K562 (cell line): ENCODE measurements at regions not wholly inside any gene's neighbourhood (a gene's known extent, or its start where the extent isn't known, plus 50 kb on each side); places are given as distances from the start of the nearest gene placed in this dataset.

ENCODE experiments used
- ATAC-seq: fragments of 200-7000 bp; cut with Tn5 transposase; 3 replicates; pipeline ENCODE4 v1.9.1; 2020; ENCODE audit warnings: moderate library complexity
- BruUV-seq: library from RNA; stranded (reverse); fragments of 400-500 nt; replicated peaks from 2 replicates; lab custom pipeline; 2021; lab: Mats Ljungman, UMichigan
- CTCF ChIA-PET: fragments of 300-600 bp; formaldehyde crosslinking; extraction: SDS; loops from one replicate; lab custom pipeline; 2021; ENCODE audit warnings: low intra/inter-chr PET ratio; lab: Yijun Ruan, JAX
- POLR2A ChIA-PET: fragments of 300-600, 350-650 bp; sonication (Branson Sonifier 250); formaldehyde crosslinking; extraction: SDS; loops from one replicate; lab custom pipeline; 2021; ENCODE audit warnings: antibody characterized with exemption, inconsistent platforms; lab: Yijun Ruan, JAX
- DNase-seq, 4 experiments: peaks; one replicate each; pipeline versions ENCODE4 v3.0.0 to v3.0.0-alpha.2; 2011 to 2018; ENCODE audit warnings: low spot score in 3 of 4, mixed read lengths in 3 of 4; ENCODE audit errors: extremely low read depth in 1 of 4
- FAIRE-seq: peaks from 2 replicates; lab custom pipeline; 2011; peaks lifted over from hg19 to GRCh38; lab: Jason Lieb, UNC
- H2AFZ ChIP-seq: 2 replicates; pipeline ENCODE4 v1.6.0; 2011; ENCODE audit warnings: low read depth, low read length, control low read depth, inconsistent platforms
- H3K27ac ChIP-seq: fragments of 200-600 bp; 3 replicates; pipeline ENCODE4 v1.8.0; 2011; ENCODE audit warnings: low read depth, mild to moderate bottlenecking, control low read depth, inconsistent platforms, low read length, moderate library complexity, mixed read lengths; ENCODE audit errors: extremely low read depth
- H3K27me3 ChIP-seq, 2 experiments: fragments of 300-600 bp in 1 of 2; 2 replicates in 1 of 2; 3 replicates in 1 of 2; pipeline versions ENCODE4 v1.6.0 to v1.8.0; 2011; ENCODE audit warnings: inconsistent platforms in 2 of 2, low read length in 2 of 2, mild to moderate bottlenecking in 1 of 2, mixed read lengths in 1 of 2, moderate library complexity in 1 of 2; ENCODE audit not compliant: control insufficient read depth in 2 of 2, insufficient read depth in 2 of 2
- H3K36me3 ChIP-seq: fragments of 300-600 bp; 3 replicates; pipeline ENCODE4 v1.8.0; 2011; ENCODE audit warnings: mild to moderate bottlenecking, low read length, inconsistent platforms; ENCODE audit not compliant: control insufficient read depth, insufficient read depth
- H3K4me1 ChIP-seq, 2 experiments: fragments of 200-600 bp in 1 of 2; replicated peaks in 1 of 2; 2 replicates in 1 of 2; 3 replicates in 1 of 2; pipeline versions ENCODE4 v1.5.1 to v1.8.0; 2011; ENCODE audit warnings: inconsistent platforms in 2 of 2, low read length in 2 of 2, mild to moderate bottlenecking in 1 of 2, mixed read lengths in 1 of 2, moderate library complexity in 1 of 2; ENCODE audit not compliant: control insufficient read depth in 2 of 2, insufficient read depth in 2 of 2
- H3K4me2 ChIP-seq: 2 replicates; pipeline ENCODE4 v1.6.1; 2011; ENCODE audit warnings: low read length, control low read depth, inconsistent platforms, mixed read lengths; ENCODE audit not compliant: insufficient read depth
- H3K4me3 ChIP-seq: fragments of 200-600 bp; sonication (generic), shearing (Covaris generic); 2 replicates; pipeline ENCODE4 v1.5.1; 2016; ENCODE audit warnings: control low read depth, inconsistent platforms
- H3K79me2 ChIP-seq: fragments of 200-600 bp; 3 replicates; pipeline ENCODE4 v1.8.0; 2011; ENCODE audit warnings: low read length, inconsistent platforms; ENCODE audit not compliant: control insufficient read depth, insufficient read depth
- H3K9ac ChIP-seq, 2 experiments: 2 replicates each; pipeline versions ENCODE4 v1.6.0 to v1.6.1; 2011; ENCODE audit warnings: low read depth in 2 of 2, low read length in 2 of 2, control low read depth in 1 of 2, inconsistent platforms in 1 of 2, mild to moderate bottlenecking in 1 of 2, mixed read lengths in 1 of 2; ENCODE audit not compliant: insufficient read depth in 1 of 2
- H3K9me1 ChIP-seq: one replicate; pipeline ENCODE4 v1.6.0; 2011; ENCODE audit warnings: inconsistent platforms, mild to moderate bottlenecking, low read length, moderate library complexity; ENCODE audit not compliant: control insufficient read depth, insufficient read depth
- H3K9me3 ChIP-seq: replicated peaks from 2 replicates; pipeline ENCODE4 v1.5.1; 2011; ENCODE audit warnings: low read depth, low read length, inconsistent platforms; ENCODE audit not compliant: control insufficient read depth, insufficient read depth
- H4K20me1 ChIP-seq: replicated peaks from 2 replicates; pipeline ENCODE4 v1.6.1; 2011; ENCODE audit warnings: low read length, inconsistent platforms, mixed read lengths; ENCODE audit not compliant: control insufficient read depth, insufficient read depth
- ARID1B ChIP-seq: fragments of 450-650 bp; IDR thresholded peaks from 2 replicates; pipeline ENCODE4 v1.6.1; 2016; ENCODE audit warnings: antibody characterized with exemption, mild to moderate bottlenecking, inconsistent platforms
- HDAC1 ChIP-seq, 2 experiments: fragments of 450-650 bp; IDR thresholded peaks; 2 replicates each; pipeline ENCODE4 v1.6.1; 2016 to 2017; ENCODE audit warnings: inconsistent platforms in 1 of 2, mild to moderate bottlenecking in 1 of 2, moderate library complexity in 1 of 2
- HDAC6 ChIP-seq: IDR thresholded peaks from 2 replicates; pipeline ENCODE4 v1.6.1; 2012; ENCODE audit warnings: low read depth, mild to moderate bottlenecking, control low read depth, inconsistent platforms, low read length, moderate library complexity
- NFXL1 ChIP-seq: fragments of 450-650 bp; formaldehyde crosslinking; IDR thresholded peaks from 2 replicates; pipeline ENCODE4 v1.4.0; 2021; ENCODE audit warnings: mild to moderate bottlenecking
- POLR2H ChIP-seq: IDR thresholded peaks from 2 replicates; pipeline ENCODE4 v1.6.1; 2016; ENCODE audit warnings: missing genetic modification characterization, low read depth, mild to moderate bottlenecking, control low read depth, missing compliant biosample characterization, moderate library complexity
- RBBP5 ChIP-seq: fragments of 200-600 bp; sonication (generic); IDR thresholded peaks from 2 replicates; pipeline ENCODE4 v1.6.1; 2012; ENCODE audit warnings: borderline replicate concordance, mild to moderate bottlenecking, low read length, control low read depth, inconsistent platforms; ENCODE audit not compliant: insufficient read depth, poor library complexity, severe bottlenecking
- TCF15 ChIP-seq: fragments of 250-450 bp; sonication (Bioruptor Pico); IDR thresholded peaks from 2 replicates; pipeline ENCODE4 v1.8.0; 2022; ENCODE audit warnings: moderate library complexity, mild to moderate bottlenecking, inconsistent platforms
- TCF7 ChIP-seq: sonication (generic); IDR thresholded peaks from 2 replicates; pipeline ENCODE4 v1.6.1; 2016; ENCODE audit warnings: antibody characterized with exemption, borderline replicate concordance
- ZBTB26 ChIP-seq: fragments of 450-650 bp; formaldehyde crosslinking; IDR thresholded peaks from 2 replicates; pipeline ENCODE4 v1.4.0; 2022; ENCODE audit warnings: missing genetic modification characterization
- WGBS: fragments of 100-300 bp; shearing (Covaris generic); methylation state at CpG from one replicate; pipeline ENCODE4 v1.1.6; 2016; ENCODE audit warnings: low coverage, mixed read lengths; ENCODE audit not compliant: insufficient coverage; ENCODE audit errors: missing lambda C conversion rate; 5-methylcytosine and 5-hydroxymethylcytosine counted together
- in situ Hi-C: fragments of 300-500 bp; cut with MboI; formaldehyde crosslinking; loops from 4 replicates; pipeline ENCODE4 v1.15.0; 2018; ENCODE audit warnings: inconsistent platforms, mixed read lengths
- intact Hi-C: fragments of 100-400 bp; cut with micrococcal nuclease; formaldehyde crosslinking; loops from 2 replicates; pipeline ENCODE4 v1.14.2; 2022
- TF ChIP-seq, protein P1 (sequence below), 2 experiments: fragments of 450-650 bp; formaldehyde crosslinking in 1 of 2; IDR thresholded peaks; 2 replicates each; pipeline versions ENCODE4 v1.4.0 to v1.6.1; 2014 to 2020; ENCODE audit warnings: mild to moderate bottlenecking in 2 of 2, borderline replicate concordance in 1 of 2, low read depth in 1 of 2
- TF ChIP-seq, protein P2 (sequence below): fragments of 250-450 bp; sonication (Bioruptor Pico); IDR thresholded peaks from 2 replicates; pipeline ENCODE4 v1.8.0; 2021; ENCODE audit warnings: moderate library complexity, mild to moderate bottlenecking, inconsistent platforms

DNA sequence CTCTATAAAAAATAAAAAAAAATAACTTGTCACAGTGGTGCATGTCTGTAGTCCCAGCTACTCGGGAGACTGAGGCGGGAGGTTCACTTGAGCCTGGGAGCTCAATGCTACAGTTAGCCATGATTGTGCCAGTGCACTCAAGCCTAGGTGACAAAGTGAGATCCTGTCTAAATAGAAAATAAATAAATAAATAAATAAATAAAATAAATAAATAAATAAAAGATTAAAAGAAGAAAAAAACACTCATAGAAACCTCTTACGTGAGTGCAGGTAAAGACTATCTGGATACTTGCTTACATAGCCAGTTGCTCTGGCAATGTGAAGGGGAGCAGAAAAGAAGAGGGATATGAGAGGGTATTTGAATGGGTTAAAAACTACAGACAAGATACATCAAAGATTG is 242.5 kb upstream of the PCDH15 start:
- Histone ChIP-seq H4K20me1 (no peaks in the 10 kb centered on the region), H3K4me1 (no peaks in the 10 kb centered on the region), H3K79me2 (no peaks in the 10 kb centered on the region), H3K9me3 (peaks cover 3% of the 10 kb centered on the region), H3K36me3 (no peaks in the 10 kb centered on the region), H3K27ac (no peak overlapping the region), H3K4me2 (no peak overlapping the region), H3K4me3 (no peak overlapping the region), H3K27me3 (no peaks in the 10 kb centered on the region), H3K9ac (no peak overlapping the region), H3K9me1 (no peaks in the 10 kb centered on the region), H2AFZ (no peak overlapping the region)
- in situ Hi-C loops (no loop called here), intact Hi-C loops (no loop called here)
- WGBS, result 0% methylated on average over 3 of the region's 3 CpGs
- POLR2A ChIA-PET, result no interaction called here
- no TSS peak for BruUV-seq
- DNase-seq, result no peak
- no peak for ATAC-seq
- CTCF ChIA-PET, result no interaction called here
- no peak for FAIRE-seq
- TF ChIP-seq ARID1B (no peak), POLR2H (no peak), TCF7 (no peak), NFXL1 (CRISPR knock-in tag) (no peak), ZBTB26 (CRISPR knock-in tag) (no peak), HDAC6 (no peak), HDAC1 (IDR thresholded peaks at IDR 0.05) (no peak), TCF15 (CRISPR knock-in tag) (no peak), RBBP5 (no peak)
- TF ChIP-seq, protein P1, sequence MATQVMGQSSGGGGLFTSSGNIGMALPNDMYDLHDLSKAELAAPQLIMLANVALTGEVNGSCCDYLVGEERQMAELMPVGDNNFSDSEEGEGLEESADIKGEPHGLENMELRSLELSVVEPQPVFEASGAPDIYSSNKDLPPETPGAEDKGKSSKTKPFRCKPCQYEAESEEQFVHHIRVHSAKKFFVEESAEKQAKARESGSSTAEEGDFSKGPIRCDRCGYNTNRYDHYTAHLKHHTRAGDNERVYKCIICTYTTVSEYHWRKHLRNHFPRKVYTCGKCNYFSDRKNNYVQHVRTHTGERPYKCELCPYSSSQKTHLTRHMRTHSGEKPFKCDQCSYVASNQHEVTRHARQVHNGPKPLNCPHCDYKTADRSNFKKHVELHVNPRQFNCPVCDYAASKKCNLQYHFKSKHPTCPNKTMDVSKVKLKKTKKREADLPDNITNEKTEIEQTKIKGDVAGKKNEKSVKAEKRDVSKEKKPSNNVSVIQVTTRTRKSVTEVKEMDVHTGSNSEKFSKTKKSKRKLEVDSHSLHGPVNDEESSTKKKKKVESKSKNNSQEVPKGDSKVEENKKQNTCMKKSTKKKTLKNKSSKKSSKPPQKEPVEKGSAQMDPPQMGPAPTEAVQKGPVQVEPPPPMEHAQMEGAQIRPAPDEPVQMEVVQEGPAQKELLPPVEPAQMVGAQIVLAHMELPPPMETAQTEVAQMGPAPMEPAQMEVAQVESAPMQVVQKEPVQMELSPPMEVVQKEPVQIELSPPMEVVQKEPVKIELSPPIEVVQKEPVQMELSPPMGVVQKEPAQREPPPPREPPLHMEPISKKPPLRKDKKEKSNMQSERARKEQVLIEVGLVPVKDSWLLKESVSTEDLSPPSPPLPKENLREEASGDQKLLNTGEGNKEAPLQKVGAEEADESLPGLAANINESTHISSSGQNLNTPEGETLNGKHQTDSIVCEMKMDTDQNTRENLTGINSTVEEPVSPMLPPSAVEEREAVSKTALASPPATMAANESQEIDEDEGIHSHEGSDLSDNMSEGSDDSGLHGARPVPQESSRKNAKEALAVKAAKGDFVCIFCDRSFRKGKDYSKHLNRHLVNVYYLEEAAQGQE (IDR thresholded peaks at IDR 0.05; ENCODE audit: borderline replicate concordance), result no peak
- TF ChIP-seq, protein P1 (CRISPR knock-in tag; IDR thresholded peaks at IDR 0.05; ENCODE audit: low read depth), result no peak
- TF ChIP-seq, protein P2, sequence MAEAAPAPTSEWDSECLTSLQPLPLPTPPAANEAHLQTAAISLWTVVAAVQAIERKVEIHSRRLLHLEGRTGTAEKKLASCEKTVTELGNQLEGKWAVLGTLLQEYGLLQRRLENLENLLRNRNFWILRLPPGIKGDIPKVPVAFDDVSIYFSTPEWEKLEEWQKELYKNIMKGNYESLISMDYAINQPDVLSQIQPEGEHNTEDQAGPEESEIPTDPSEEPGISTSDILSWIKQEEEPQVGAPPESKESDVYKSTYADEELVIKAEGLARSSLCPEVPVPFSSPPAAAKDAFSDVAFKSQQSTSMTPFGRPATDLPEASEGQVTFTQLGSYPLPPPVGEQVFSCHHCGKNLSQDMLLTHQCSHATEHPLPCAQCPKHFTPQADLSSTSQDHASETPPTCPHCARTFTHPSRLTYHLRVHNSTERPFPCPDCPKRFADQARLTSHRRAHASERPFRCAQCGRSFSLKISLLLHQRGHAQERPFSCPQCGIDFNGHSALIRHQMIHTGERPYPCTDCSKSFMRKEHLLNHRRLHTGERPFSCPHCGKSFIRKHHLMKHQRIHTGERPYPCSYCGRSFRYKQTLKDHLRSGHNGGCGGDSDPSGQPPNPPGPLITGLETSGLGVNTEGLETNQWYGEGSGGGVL (CRISPR knock-in tag), result no peak
